NOMO-1 treated with dmso at 0.1 percent for 144 hours (cell line): ENCODE measurements at regions not wholly inside any gene's neighbourhood (a gene's known extent, or its start where the extent isn't known, plus 50 kb on each side); places are given as distances from the start of the nearest gene placed in this dataset.

Experiments
- DNase-seq: peaks from one replicate; lab custom pipeline; 2025; ENCODE audit not compliant: unreplicated experiment; lab: John Stamatoyannopoulos, UW

DNA sequence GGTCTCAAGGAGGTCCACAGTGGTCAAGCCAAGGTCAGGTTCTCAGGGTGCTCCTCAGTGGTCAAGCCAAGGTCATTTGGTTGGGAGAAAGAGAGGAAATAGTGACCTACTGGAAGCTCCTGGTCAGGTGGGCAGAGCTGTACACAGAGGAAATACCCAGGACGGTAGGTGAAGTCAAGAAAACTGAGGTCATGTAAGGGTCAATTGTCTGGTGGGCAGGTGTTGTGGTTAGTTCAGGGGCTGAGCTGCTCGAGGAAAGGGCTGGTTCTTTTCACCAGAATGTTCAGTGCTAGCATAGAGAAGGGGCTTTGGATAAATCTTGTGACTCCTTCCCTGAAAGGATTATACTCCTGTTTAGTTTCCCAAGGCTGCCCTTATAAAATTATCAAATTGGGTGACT, 540.5 kb downstream of the VRK1 start:
- DNase-seq: no peak

DNA sequence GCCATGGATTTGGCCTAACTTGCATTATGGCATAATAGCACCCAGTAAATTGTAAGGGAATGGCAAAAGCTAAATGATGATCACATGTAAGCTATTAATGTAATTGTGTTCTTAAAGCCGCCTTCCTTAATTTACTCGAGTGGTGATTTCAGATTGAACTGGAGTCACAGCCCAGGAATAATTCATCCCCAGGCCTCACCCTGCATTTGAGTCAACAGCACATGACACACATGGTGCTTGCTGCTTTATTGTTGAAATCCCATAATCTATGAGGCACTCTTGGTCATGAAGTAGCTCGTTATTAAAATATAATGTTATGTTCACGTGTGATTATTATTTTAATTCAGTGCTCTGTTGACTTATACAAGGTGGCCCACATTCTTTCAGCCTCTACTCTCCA, 547.5 kb downstream of the VRK1 start:
- no peak for DNase-seq

DNA sequence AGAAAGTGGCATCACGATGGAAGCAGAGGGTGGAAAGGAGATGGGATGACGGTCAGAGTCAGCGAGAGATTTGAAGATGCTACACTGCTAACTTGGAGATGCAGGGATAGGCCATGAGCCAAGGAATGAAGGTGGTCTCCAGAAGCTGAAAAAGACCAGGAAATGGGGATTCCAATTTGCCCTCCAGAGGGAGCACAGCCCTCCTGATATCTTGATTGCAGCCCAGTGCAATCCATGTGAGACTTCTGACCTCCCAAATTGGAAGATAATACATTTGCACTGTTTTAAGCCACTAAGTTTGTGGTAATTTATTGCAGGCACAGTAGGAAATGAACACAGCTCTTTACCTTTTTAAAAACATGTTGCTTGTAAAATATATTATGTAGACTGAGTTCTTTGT, 549.5 kb downstream of the VRK1 start:
- no peak for DNase-seq

DNA sequence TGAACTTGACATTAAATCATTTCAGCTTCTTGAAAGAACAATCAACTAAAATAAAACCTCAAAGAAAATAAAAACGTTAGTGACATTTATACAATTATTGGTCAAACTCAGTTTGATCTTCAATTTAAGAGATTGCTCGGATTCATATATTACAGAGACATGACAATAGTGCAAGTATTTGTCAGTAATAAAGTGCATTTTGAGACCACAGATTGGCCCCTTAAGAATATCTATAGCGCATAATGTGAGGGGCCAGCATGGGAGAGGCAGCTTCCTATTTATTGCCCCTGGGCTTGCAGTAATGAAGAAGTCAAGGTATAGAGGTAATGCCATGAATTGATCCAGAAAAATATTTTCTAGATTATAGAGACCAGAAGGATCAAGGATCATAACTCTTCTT, 552.3 kb downstream of the VRK1 start:
- DNase-seq: no peak

DNA sequence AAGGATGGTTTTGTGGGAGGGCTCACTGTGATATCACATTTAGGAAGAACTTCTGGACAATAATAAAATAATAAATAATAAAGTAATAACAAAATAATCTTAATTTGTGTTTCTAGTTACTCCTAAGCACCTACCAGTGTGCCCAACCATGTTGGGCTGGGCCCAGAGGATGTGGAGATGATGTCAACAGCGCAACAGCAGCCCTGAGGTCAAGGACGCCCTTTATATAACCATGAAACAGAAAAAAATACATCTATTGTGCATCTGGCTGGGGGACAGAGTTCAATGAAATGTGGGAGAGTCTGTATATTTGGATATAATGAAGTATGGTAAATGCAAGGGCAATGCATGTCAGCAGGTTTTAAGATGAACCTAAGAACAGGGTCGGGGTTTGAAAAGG, 552.8 kb downstream of the VRK1 start:
- DNase-seq: no peak

DNA sequence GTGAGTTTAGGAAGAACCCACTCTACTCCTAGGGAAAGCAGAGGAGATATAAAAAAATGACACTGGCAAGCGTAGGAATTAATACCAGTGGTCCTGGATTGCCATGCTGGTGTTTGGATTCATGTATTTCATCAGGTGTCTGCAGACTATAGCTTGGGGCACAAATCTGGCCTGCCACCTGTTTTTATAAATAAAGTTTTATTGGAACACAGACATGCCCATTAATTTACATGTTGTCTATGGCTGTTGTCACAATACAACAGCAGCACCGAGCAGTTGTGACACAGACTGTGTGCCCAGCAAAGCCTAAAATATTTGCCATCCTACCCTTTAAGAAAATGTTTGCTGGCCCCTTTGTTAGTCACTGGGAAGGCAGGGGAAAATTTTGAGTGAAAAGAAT, 553.2 kb downstream of the VRK1 start:
- no peak for DNase-seq

DNA sequence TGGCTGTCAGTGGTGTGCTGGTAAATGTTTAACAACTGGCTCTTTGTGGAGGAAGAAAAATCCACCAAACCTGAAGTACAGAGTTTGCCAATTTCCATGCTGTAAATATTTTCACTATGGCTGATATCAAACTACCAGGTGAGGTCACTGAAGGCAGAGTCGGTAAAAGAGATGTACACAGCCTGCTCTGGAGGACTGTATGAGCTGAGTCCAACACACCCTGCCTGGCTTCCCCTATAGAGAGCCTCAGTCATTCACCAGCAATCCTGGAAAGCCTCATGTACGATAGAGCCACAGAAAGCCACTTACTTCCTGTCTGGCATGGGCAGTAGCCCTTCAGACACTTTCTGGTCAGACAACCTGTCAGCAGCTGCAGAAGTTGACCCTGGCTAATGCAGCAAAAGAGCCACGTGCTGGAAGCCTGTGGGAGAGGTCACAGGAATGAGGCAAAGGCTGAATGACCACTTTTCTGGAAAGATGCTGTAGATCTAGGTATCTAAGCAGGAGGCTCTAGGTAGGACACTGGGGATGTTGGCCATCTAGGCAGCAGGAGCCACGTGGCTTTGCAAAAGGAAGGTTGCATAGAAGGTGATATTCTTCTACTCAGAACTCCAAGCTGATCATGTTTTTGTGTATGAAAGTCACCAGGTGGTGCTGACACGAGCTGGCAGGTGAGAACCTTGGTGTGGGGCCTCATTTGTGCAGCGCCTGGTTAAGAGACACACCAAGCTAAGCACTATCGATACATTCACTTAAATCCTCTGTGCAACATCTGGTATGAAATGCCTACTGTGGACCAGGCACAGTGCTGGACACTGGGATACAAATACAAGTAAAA, 553.9 kb downstream of the VRK1 start:
- DNase-seq: no peak

DNA sequence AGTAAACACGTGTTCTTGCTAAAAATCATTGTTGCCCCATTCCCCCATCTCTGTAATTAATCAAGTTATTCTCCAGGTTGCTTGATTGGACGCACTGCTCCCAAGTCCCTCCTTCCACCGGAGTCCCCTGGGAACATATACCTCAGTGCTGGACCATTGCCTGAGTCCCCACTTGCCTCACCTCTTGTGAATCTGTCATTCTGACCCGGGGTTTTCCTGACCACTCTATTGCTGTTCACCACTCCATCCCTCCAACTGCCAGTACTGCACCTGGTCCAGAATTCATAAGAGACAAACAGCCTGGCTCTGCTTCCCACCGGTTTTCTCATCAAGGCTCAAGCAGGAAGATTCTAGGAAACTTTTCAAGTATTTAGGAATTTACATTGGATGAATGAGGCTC, 555.9 kb downstream of the VRK1 start:
- no peak for DNase-seq

DNA sequence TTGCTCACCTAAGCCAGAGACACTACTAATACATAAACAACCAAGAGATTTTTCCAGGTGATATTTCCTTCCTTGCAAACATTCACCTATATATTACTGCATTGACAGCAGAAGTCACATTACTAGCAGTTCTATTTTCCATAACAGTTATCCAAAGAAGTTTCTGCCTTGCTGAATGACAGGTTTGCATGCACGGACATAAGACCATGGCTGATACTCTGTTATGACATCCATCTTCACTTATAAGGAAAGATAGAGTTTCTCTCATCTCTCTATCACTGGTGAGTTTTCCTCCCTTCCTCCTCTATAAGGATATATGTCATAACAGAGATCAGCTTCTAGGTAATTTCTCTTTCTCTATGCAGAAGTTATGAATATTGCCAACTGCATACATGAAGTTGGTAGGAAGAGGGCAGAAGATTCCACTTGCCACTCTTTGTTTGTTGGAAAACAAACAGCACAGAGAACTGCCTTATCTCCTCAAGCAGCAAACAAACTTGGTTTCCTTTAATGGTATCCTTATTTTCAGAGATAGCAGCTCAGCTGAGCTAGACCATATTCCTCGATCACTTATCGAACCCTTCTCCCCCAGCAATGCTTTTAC, 557.0 kb downstream of the VRK1 start:
- no peak for DNase-seq

DNA sequence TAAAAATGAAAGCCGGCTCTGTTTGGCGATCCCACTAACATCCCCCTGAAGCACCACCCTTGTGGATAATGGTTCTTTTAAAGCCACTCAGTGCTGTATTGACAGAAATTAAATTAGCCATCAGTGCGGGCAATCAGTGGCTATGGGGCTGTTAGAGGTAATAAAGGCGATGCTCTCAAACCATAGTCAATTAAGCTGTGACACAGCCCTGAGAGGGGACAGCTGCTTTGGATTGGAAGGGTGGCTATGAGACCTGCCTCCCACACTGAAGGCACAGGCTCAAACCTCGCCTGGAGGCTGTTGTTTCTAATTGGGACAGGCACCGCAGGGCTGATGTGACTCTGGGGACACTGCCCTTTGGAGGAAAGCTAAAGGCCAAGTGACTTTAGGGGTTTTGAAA, 562.2 kb downstream of the VRK1 start:
- no peak for DNase-seq

DNA sequence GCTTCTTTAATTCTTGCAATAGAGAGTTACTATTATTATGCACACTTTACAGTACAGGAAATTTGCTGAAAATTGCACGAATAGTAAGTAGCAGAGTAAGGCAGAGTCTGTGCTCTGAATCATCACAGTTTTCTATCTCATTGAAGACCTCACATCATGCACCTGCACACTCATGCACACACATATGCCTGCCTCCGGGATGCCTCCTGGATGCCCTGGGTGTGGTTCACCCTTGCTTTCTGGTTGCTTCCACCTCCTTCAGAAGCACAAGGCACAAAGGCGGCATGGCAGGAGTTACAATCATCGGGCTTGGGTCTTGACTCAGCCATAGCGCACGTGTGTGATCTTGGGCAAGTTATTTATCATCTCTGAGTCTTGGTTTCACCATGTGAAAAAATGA, 564.0 kb downstream of the VRK1 start:
- DNase-seq: no peak

DNA sequence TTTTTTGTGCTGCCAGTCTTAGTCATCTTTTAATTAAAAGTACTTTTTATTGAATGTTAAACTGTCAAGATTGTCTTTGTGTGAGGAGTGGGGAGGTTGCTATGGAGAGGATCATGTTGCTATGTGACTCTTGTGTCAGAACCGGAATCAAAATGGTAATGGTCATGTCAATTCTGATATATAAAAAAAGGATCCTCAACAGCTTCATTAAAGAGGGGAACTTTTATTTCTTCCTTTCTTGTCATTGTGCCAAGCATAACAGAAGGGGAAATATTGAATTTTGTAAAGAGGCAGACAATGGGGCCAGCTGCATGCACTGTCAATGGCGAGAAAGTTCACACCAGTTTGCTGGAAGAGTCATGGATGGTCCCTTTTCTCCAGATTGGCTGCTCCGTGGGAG, 564.8 kb downstream of the VRK1 start:
- DNase-seq: no peak

DNA sequence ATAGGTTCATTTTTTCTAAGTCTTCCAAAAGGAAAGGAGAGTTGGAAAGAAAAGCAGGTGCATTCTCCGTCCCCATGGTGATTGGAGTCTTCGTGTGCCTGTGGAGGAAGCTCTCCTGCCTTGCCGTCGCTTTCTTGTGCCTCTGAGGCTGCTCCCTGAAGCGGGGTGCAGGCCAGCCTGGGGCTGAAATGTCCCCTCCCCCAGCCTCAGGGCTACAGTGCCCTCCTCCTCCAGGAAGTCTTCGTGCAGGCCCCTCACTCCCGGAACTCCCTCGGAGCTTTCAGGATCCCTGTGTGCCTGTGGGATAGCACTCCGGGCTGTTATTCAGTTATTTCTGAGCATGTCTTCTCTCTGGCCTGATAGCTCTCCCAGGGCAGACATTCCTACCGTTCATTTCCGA, 569.2 kb downstream of the VRK1 start:
- no peak for DNase-seq

DNA sequence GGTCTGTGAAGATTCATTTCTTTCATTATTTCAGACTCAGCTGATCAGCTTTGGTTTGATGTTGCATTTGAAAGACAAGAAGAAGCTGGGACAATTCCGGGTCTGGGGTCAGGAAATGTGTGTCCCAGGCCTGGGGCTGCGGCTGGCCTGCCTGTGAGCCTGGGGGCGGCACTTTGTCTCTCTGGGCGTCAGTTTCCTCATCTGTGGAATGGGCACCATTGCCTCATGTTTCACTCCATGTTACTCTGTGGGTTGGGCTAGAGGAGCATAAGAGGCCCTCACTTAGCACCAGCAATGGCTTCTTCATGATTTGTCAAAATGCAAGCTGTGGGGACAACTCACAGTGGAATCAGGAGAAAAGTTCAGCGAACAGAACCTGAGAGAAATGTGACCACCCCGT, 570.1 kb downstream of the VRK1 start:
- DNase-seq: no peak

DNA sequence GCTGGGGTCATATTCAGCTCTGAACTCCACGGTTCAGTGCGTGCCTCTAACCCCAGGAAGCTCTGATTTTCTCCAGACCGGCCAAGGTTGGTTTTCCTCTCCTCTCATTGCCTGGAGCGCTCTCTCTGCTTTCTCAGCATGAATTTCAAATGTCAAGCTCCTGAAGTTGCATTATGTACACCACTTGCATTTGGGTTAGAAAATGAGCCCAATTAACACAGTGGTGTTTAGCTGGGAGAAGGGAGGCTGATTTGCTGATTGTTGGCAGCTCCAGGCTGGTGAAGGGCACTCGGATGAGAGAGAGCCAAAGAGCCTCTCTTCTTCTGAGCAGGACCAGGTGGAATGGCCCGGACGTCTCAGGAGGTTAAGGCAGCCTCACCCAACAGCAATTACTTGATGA, 570.9 kb downstream of the VRK1 start:
- no peak for DNase-seq

DNA sequence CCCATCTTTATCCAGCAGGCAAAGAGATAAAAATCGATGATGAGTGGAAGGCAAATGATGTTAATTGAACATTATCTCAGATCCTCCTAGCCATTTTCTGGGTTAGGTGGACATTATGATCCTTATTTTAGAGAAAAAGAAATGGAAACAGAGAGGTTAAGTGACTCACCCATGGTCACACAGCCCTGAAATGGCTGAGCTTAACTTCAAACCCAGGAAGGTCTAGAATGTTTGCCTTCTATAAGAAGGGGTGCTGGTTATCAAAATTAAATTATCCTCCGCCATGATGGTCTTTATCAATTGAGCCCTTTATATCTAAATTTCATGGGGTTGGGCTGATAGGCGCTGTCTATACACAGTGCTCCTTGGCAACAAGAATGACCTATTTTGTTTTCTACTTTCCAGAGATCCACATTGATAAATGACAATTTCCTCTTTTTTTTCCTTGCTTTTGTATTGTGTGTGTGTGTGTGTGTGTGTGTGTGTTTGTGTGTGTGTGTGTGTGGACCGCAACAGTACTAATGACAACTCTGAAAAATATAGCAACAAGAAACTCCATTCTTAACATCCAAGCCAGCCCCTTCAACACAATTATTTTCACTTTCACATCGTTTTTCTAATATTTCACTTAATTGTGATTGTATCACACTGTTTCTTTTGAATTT, 571.9 kb downstream of the VRK1 start:
- DNase-seq: no peak

DNA sequence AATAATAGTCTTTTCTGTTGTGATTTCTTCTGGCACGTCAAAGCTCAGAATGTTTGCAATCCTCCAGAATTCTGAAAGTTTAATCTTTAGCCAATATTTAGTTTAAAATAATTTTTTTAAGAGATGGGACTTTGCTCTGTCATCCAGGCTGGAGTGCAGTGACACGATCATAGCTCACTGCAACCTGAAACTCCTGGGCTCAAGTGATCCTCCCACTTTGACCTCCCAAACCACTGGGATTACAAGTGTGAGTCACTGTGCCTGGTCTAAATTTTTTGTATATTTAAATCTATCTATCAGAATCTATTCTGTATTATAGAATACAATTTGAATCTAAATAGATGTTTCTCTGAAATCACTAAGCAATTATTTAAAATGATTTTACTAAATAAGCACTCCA, 572.7 kb downstream of the VRK1 start:
- no peak for DNase-seq

DNA sequence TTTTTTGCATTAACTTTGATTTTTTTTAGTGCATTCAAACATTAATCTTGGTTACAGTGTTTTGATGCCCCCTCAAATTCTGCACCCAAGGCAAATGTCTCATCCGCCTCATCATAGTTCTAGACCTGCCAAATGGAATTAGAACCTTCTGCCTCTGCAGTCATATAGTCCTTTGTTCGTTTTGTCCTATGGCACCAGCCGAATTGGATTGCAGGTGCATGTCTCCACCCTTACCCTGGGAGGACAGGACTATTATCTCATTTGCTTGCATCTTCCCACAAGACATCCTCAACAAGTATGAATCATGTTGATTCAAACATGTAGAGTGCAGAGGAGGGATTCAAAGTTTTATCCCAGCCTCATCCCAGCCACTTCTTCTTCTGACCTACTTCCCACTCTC, 579.1 kb downstream of the VRK1 start:
- no peak for DNase-seq

DNA sequence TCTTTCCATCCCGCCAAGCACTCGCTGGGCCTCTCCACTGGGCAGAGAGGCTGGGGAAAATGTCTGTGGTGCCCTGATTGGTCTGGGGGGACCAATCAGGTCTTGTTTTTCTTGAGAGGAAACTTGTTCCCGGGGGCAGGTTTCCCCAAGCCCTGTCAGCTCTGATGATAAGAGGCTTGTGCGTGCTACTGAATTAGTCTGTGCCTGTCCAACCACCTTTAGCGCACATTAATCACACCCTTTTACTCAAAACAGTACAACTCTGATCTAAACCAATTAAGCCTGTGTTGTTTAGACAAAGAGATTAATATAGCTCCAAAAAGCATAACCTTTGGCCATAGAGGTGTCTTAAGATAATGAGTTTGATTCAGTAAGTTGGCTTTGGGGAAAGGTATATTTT, 580.4 kb downstream of the VRK1 start:
- DNase-seq: no peak

DNA sequence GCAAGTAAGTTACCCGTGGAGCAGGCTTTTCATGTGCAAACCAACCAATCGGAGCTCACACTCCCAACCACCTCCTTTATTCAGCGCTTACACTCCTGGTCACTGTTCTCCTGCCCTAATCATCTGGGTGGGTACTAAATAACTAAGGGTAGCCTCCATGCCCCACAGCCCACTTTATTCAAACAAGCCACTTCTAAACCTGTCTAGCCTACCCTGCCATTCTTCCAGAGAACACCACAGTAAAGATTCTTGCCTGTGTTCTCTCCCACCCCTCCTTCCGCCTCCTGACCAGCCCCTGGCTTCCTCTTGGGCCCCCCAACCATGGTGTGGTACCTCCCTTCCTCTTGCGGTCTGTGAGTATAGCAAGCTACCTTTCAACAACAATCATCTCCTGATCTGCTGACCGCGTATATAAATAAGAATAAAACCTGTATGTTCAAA, 581.9 kb downstream of the VRK1 start:
- DNase-seq: no peak

DNA sequence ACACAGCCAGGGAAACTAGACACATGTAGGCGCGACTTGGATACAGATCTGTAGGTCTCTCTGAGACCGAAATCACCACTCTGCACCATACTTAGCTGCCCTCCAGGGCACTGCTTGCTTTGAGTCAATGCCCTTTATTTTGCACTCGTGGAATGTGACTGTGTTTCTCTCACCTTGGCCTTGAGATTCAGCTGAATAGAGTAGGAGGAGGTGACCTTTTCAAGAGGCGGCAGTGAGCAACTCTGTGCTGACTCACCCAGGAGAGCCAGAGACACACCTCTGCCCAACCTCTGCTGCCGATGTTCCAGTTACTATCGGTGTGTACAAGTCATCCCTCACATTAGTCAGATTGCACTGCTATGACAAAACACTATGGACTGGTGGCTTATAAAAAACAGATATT, 583.4 kb downstream of the VRK1 start:
- no peak for DNase-seq

DNA sequence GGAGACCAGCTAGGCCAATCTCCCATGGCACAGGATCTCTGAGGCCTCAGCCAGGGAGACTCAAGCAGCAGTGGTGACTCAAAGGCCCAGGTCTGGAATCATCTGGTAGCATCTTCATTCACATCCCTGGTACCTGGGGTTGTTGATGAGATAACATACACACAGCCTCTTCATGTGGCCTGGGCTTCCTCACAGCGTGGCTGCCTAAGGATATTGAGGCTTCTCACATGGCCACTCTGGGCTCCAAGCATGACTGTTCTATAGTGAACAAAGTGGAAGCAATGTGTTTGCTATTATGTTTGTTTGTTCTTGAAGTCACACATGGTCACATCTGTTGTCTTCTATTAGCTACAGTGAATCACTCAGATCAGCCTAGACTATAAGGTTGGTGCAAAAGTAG, 584.1 kb downstream of the VRK1 start:
- DNase-seq: no peak
